Lower leg skin (tissue), 4 donors: ENCODE measurements at regions not wholly inside any gene's neighbourhood (a gene's known extent, or its start where the extent isn't known, plus 50 kb on each side); places are given as distances from the start of the nearest gene placed in this dataset.

ENCODE experiments used
- DNase-seq, 2 donors: peaks; one replicate each; pipeline ENCODE4 v3.0.0-alpha.2; 2019; ENCODE audit warnings: low spot score in 2 of 2
- H3K4me3 ChIP-seq: fragments of 200-600 bp; sonication (generic); 2 replicates; pipeline ENCODE4 v1.5.1; 2017; ENCODE audit warnings: mild to moderate bottlenecking, low read depth; ENCODE audit not compliant: poor library complexity, severe bottlenecking
- POLR2A ChIP-seq, 2 donors: fragments of 450-650 bp; IDR thresholded peaks; one replicate each; pipeline ENCODE4 v1.6.1; 2016 to 2017; ENCODE audit warnings: antibody characterized with exemption in 2 of 2, mild to moderate bottlenecking in 1 of 2, moderate library complexity in 1 of 2
- WGBS, 2 donors: methylation state at CpG; one replicate each; pipeline ENCODE4 v1.1.5; 2018; 5-methylcytosine and 5-hydroxymethylcytosine counted together
- intact Hi-C: fragments of 100-400 bp; cut with DNase I; formaldehyde crosslinking; loops from one replicate; pipeline ENCODE4 v1.15.0; 2023; ENCODE audit warnings: low total_unique reads
- TF ChIP-seq, protein P1 (sequence below), 3 donors: fragments of 450-650 bp; IDR thresholded peaks; one replicate each; pipeline ENCODE4 v1.5.1; 2016; ENCODE audit warnings: antibody characterized with exemption in 3 of 3, mild to moderate bottlenecking in 3 of 3, moderate library complexity in 2 of 3

- no peak overlapping the region for H3K4me3 ChIP-seq
- intact Hi-C loops: loop anchor here (10.0 kb wide), 1 partner anchor 1738 kb away; no protein-coding TSS in a partner anchor
- TF ChIP-seq, protein P1, sequence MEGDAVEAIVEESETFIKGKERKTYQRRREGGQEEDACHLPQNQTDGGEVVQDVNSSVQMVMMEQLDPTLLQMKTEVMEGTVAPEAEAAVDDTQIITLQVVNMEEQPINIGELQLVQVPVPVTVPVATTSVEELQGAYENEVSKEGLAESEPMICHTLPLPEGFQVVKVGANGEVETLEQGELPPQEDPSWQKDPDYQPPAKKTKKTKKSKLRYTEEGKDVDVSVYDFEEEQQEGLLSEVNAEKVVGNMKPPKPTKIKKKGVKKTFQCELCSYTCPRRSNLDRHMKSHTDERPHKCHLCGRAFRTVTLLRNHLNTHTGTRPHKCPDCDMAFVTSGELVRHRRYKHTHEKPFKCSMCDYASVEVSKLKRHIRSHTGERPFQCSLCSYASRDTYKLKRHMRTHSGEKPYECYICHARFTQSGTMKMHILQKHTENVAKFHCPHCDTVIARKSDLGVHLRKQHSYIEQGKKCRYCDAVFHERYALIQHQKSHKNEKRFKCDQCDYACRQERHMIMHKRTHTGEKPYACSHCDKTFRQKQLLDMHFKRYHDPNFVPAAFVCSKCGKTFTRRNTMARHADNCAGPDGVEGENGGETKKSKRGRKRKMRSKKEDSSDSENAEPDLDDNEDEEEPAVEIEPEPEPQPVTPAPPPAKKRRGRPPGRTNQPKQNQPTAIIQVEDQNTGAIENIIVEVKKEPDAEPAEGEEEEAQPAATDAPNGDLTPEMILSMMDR (IDR thresholded peaks at IDR 0.05): no peak
- no peak for TF ChIP-seq POLR2A (IDR thresholded peaks at IDR 0.05)
- DNase-seq: no peak
- WGBS, 2 donors: 89 to 96% methylated on average over 1 of the region's 1 CpG
Observed at GRCh38 chr11:80082406-80082805, 641.6 kb upstream of the TENM4 start.

GRCh38 chr11:80077113-80077512 lies 636.3 kb upstream of the TENM4 start:
- no peak overlapping the region for H3K4me3 ChIP-seq
- TF ChIP-seq POLR2A (IDR thresholded peaks at IDR 0.05): no peak
- TF ChIP-seq, protein P1 (IDR thresholded peaks at IDR 0.05): no peak
- intact Hi-C loops: no loop called here
- DNase-seq: no peak
- 67 to 70% methylated on average over 4 of the region's 4 CpGs for WGBS, 2 donors

DNA sequence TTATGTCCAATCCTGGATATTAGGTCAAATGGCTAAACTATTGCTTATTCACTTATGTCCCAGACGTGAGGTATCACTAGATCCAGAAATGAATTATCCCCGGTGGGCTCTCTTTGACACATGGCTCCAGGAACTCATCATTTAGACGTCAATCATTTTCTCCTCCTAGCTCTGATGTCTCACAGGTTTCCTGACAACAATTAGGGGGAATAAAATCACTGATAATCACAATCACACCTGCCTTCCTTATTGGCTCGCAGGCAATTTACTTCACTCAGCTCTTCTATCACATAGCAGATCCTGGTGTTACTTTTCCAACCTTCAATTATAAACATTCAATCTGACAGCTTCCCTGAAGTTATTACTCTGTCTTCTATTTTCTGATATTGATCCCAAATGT lies 634.0 kb upstream of the TENM4 start:
- DNase-seq: no peak
- WGBS, 2 donors: 67 to 79% methylated on average over 4 of the region's 4 CpGs
- no peak overlapping the region for H3K4me3 ChIP-seq
- intact Hi-C loops: no loop called here
- TF ChIP-seq POLR2A (IDR thresholded peaks at IDR 0.05): no peak
- TF ChIP-seq, protein P1 (IDR thresholded peaks at IDR 0.05): no peak

- no peak overlapping the region for H3K4me3 ChIP-seq
- intact Hi-C loops: no loop called here
- TF ChIP-seq, protein P1 (IDR thresholded peaks at IDR 0.05): no peak
- TF ChIP-seq POLR2A (IDR thresholded peaks at IDR 0.05): no peak
- no peak for DNase-seq
Observed at GRCh38 chr11:80066291-80066690, 625.5 kb upstream of the TENM4 start.

DNA sequence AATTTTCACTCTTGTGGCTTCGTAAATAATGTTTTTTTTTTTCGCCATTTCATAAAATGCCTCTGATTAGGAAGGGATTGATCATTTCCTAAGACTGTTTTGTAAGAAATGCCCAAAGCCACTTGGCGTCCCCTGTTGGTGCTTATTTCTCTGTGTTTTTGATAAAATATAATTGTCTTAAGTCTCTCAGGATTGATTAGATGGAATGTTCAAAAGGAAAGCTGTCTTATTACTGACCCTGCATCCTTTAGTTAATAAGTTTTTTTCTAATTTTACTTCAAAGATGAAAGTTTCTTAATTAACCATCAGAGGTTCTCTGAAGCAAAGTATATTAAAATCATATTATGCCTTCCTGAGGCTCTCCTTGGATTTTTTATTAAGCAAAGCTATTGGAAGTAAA lies 624.3 kb upstream of the TENM4 start:
- no peak for TF ChIP-seq POLR2A (IDR thresholded peaks at IDR 0.05)
- TF ChIP-seq, protein P1 (IDR thresholded peaks at IDR 0.05): no peak
- H3K4me3 ChIP-seq: no peak overlapping the region
- intact Hi-C loops: no loop called here
- no peak for DNase-seq
- WGBS, 2 donors: 89 to 94% methylated on average over 3 of the region's 3 CpGs

- TF ChIP-seq, protein P1 (IDR thresholded peaks at IDR 0.05): no peak
- no peak for TF ChIP-seq POLR2A (IDR thresholded peaks at IDR 0.05)
- DNase-seq: no peak
- 42 to 74% methylated on average over 3 of the region's 3 CpGs for WGBS, 2 donors
Observed at GRCh38 chr11:80061056-80061455, 620.2 kb upstream of the TENM4 start.

More at GRCh38 chr11:80061056-80061455, 620.2 kb upstream of the TENM4 start:
- intact Hi-C loops: no loop called here
- H3K4me3 ChIP-seq: no peak overlapping the region
